GM19043 (cell line): ENCODE measurements at regions not wholly inside any gene's neighbourhood (a gene's known extent, or its start where the extent isn't known, plus 50 kb on each side); places are given as distances from the start of the nearest gene placed in this dataset.

Source experiments
- ATAC-seq: cut with Tn5 transposase; IDR thresholded peaks from one replicate; pipeline ENCODE4 v1.9.1; 2021; ENCODE audit warnings: low read depth; ENCODE audit not compliant: unreplicated experiment

GRCh38 chr1:99152132-99152531, 112.2 kb upstream of the PLPPR4 start:
- no peak for ATAC-seq

GRCh38 chr1:99163671-99164070, 100.6 kb upstream of the PLPPR4 start:
- no peak for ATAC-seq

- ATAC-seq = no peak
These were observed 93.8 kb upstream of the PLPPR4 start for GRCh38 chr1:99170516-99170915.

GRCh38 chr1:99171184-99171813, 93.0 kb upstream of the PLPPR4 start:
- ATAC-seq = no peak

- ATAC-seq = no peak
These were observed 91.0 kb upstream of the PLPPR4 start for GRCh38 chr1:99173282-99173681.

GRCh38 chr1:99173900-99174299, 90.4 kb upstream of the PLPPR4 start:
- no peak for ATAC-seq

GRCh38 chr1:99176753-99177152, 87.5 kb upstream of the PLPPR4 start:
- no peak for ATAC-seq

GRCh38 chr1:99177465-99177864, 86.8 kb upstream of the PLPPR4 start:
- ATAC-seq = no peak

- peak; percentile 99 for ATAC-seq
These were observed 83.9 kb upstream of the PLPPR4 start for GRCh38 chr1:99180343-99180808.

GRCh38 chr1:99180915-99181314, 83.4 kb upstream of the PLPPR4 start:
- no peak for ATAC-seq

- no peak for ATAC-seq
These were observed 82.4 kb upstream of the PLPPR4 start for GRCh38 chr1:99181892-99182291.

- ATAC-seq = no peak
These were observed 79.1 kb upstream of the PLPPR4 start for GRCh38 chr1:99185196-99185595.

- no peak for ATAC-seq
These were observed 70.9 kb upstream of the PLPPR4 start for GRCh38 chr1:99193431-99193830.

- no peak for ATAC-seq
These were observed 65.9 kb upstream of the PLPPR4 start for GRCh38 chr1:99198393-99198792.

GRCh38 chr1:99207216-99207615, 57.1 kb upstream of the PLPPR4 start:
- no peak for ATAC-seq
